Mesenchymal stem cell (in vitro differentiated cells and primary cell): ENCODE measurements at regions not wholly inside any gene's neighbourhood (a gene's known extent, or its start where the extent isn't known, plus 50 kb on each side); places are given as distances from the start of the nearest gene placed in this dataset.

Source experiments
- DNase-seq: peaks from one replicate; pipeline ENCODE4 v3.0.0-alpha.2; 2013
- H2AFZ ChIP-seq: one replicate; pipeline ENCODE4 v1.6.1; 2013; ENCODE audit warnings: low read depth, mild to moderate bottlenecking, control low read depth, inconsistent platforms, low read length, moderate library complexity
- H2AK5ac ChIP-seq: 2 replicates; pipeline ENCODE4 v1.6.1; 2013; ENCODE audit warnings: low read length, moderate library complexity, mild to moderate bottlenecking, inconsistent platforms; ENCODE audit not compliant: severe bottlenecking
- H2BK120ac ChIP-seq: one replicate; pipeline ENCODE4 v1.6.1; 2013; ENCODE audit warnings: low read depth, mild to moderate bottlenecking, inconsistent platforms, low read length, moderate library complexity
- H2BK12ac ChIP-seq, 2 experiments: one replicate each; pipeline ENCODE4 v1.6.1; 2013; ENCODE audit warnings: inconsistent platforms in 2 of 2, low read length in 2 of 2, mild to moderate bottlenecking in 2 of 2, moderate library complexity in 2 of 2, control low read depth in 1 of 2
- H2BK15ac ChIP-seq: one replicate; pipeline ENCODE4 v1.6.1; 2013; ENCODE audit warnings: mild to moderate bottlenecking, low read depth, inconsistent platforms; ENCODE audit not compliant: poor library complexity, severe bottlenecking
- H2BK5ac ChIP-seq: 2 replicates; pipeline ENCODE4 v1.6.1; 2013; ENCODE audit warnings: low read depth, mild to moderate bottlenecking, low read length, control low read depth, inconsistent platforms; ENCODE audit not compliant: poor library complexity, severe bottlenecking
- H3K14ac ChIP-seq, 2 experiments: one replicate each; pipeline ENCODE4 v1.6.1; 2013; ENCODE audit warnings: inconsistent platforms in 2 of 2, low read length in 2 of 2, control low read depth in 1 of 2, mild to moderate bottlenecking in 1 of 2, moderate library complexity in 1 of 2
- H3K18ac ChIP-seq, 2 experiments: one replicate each; pipeline ENCODE4 v1.6.1; 2013; ENCODE audit warnings: inconsistent platforms in 2 of 2, low read length in 2 of 2, control low read depth in 1 of 2, low read depth in 1 of 2, mild to moderate bottlenecking in 1 of 2
- H3K23ac ChIP-seq, 2 experiments: one replicate each; pipeline ENCODE4 v1.6.1; 2013; ENCODE audit warnings: inconsistent platforms in 2 of 2, low read length in 2 of 2, mild to moderate bottlenecking in 2 of 2, moderate library complexity in 2 of 2, control low read depth in 1 of 2
- H3K27ac ChIP-seq: 2 replicates; pipeline ENCODE4 v1.5.1; 2013; ENCODE audit warnings: mild to moderate bottlenecking, moderate library complexity, low read length, control low read depth, inconsistent platforms; ENCODE audit not compliant: poor library complexity, severe bottlenecking
- H3K27me3 ChIP-seq, 2 experiments: 2 replicates each; pipeline versions ENCODE4 v1.6.1 to v1.7.0; 2013; ENCODE audit warnings: low read length in 2 of 2, mild to moderate bottlenecking in 2 of 2, moderate library complexity in 2 of 2, control low read depth in 1 of 2, inconsistent platforms in 1 of 2; ENCODE audit not compliant: control insufficient read depth in 1 of 2, insufficient read depth in 1 of 2
- H3K36me3 ChIP-seq, 2 experiments: 2 replicates each; pipeline versions ENCODE4 v1.6.1 to v1.7.0; 2013; ENCODE audit warnings: low read length in 2 of 2, control low read depth in 1 of 2, inconsistent platforms in 1 of 2, low read depth in 1 of 2, mild to moderate bottlenecking in 1 of 2; ENCODE audit not compliant: insufficient read depth in 2 of 2, control insufficient read depth in 1 of 2
- H3K4ac ChIP-seq, 2 experiments: one replicate each; pipeline ENCODE4 v1.6.1; 2013; ENCODE audit warnings: inconsistent platforms in 2 of 2, low read length in 2 of 2, mild to moderate bottlenecking in 2 of 2, moderate library complexity in 2 of 2, control low read depth in 1 of 2, low read depth in 1 of 2
- H3K4me1 ChIP-seq: 2 replicates; pipeline ENCODE4 v1.6.1; 2013; ENCODE audit warnings: low read depth, low read length, control low read depth; ENCODE audit not compliant: control insufficient read depth, insufficient read depth
- H3K4me2 ChIP-seq: 2 replicates; pipeline ENCODE4 v1.6.1; 2013; ENCODE audit warnings: low read length, mild to moderate bottlenecking, inconsistent platforms; ENCODE audit not compliant: poor library complexity, severe bottlenecking
- H3K4me3 ChIP-seq, 2 experiments: 2 replicates each; pipeline versions ENCODE4 v1.5.1 to v1.7.0; 2013; ENCODE audit warnings: low read length in 2 of 2, mild to moderate bottlenecking in 2 of 2, control low read depth in 1 of 2, low read depth in 1 of 2; ENCODE audit not compliant: insufficient read depth in 1 of 2
- H3K79me1 ChIP-seq: replicated peaks from 2 replicates; pipeline ENCODE4 v1.6.1; 2013; ENCODE audit warnings: mild to moderate bottlenecking, control low read depth, low read length, inconsistent platforms; ENCODE audit not compliant: poor library complexity, severe bottlenecking
- H3K9ac ChIP-seq: 2 replicates; pipeline ENCODE4 v1.7.0; 2013; ENCODE audit warnings: mild to moderate bottlenecking, low read length, moderate library complexity
- H3K9me3 ChIP-seq: 2 replicates; pipeline ENCODE4 v1.7.0; 2013; ENCODE audit warnings: mild to moderate bottlenecking, low read length; ENCODE audit not compliant: control insufficient read depth
- H4K8ac ChIP-seq: one replicate; pipeline ENCODE4 v1.6.1; 2013; ENCODE audit warnings: inconsistent platforms, mild to moderate bottlenecking, low read length, moderate library complexity
- H4K91ac ChIP-seq: one replicate; pipeline ENCODE4 v1.6.1; 2013; ENCODE audit warnings: mild to moderate bottlenecking, low read length, inconsistent platforms
- WGBS: methylation state at CpG from one replicate; pipeline ENCODE4 v1.1.7; 2013; ENCODE audit warnings: mixed read lengths; 5-methylcytosine and 5-hydroxymethylcytosine counted together

DNA sequence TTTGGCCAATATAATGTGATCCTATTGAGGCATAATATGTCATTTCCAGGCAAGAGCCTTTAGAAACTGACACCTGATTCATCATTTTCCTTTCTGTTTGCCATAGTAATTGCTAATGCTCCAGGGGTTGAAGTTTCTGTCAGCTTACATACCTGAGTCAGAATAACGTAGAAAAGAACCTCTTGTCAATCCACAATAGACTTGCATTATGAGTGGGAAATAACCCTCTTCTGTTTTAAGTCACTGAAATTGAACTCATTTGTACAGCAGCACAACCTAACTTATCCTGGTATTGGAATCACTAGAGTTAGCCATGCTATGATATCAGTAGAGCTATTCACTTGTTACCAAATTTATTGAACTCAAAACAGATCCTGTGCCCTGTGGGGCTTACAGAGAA lies 101.7 kb upstream of the TP63 start:
- H2BK15ac ChIP-seq = no peak overlapping the region
- H3K4me3 ChIP-seq = no peak overlapping the region
- no peak overlapping the region for H2BK120ac ChIP-seq
- H2BK5ac ChIP-seq = no peak overlapping the region
- H3K4me2 ChIP-seq = no peak overlapping the region
- 100% methylated on average over 1 of the region's 1 CpG for WGBS
- H3K36me3 ChIP-seq = no peaks in the 10 kb centered on the region
- no peak overlapping the region for H3K18ac ChIP-seq
- no peak for DNase-seq
- H3K9me3 ChIP-seq = peaks cover 13% of the 10 kb centered on the region
- H4K91ac ChIP-seq = no peak overlapping the region
- H2AFZ ChIP-seq = no peak overlapping the region
- no peaks in the 10 kb centered on the region for H3K4me1 ChIP-seq
- no peaks in the 10 kb centered on the region for H3K79me1 ChIP-seq
- no peak overlapping the region for H2BK12ac ChIP-seq
- H3K14ac ChIP-seq = no peak overlapping the region
- H2AK5ac ChIP-seq = no peak overlapping the region
- no peaks in the 10 kb centered on the region for H3K27me3 ChIP-seq
- H3K27ac ChIP-seq = no peak overlapping the region
- H3K9ac ChIP-seq = no peak overlapping the region
- H3K23ac ChIP-seq = no peak overlapping the region
- no peak overlapping the region for H4K8ac ChIP-seq
- H3K4ac ChIP-seq = no peak overlapping the region

GRCh38 chr3:189529889-189530471 lies 101.2 kb upstream of the TP63 start:
- DNase-seq = no peak
- no peaks in the 10 kb centered on the region for H3K27me3 ChIP-seq
- no peaks in the 10 kb centered on the region for H3K4me1 ChIP-seq
- H3K4me2 ChIP-seq = no peak overlapping the region
- no peak overlapping the region for H3K18ac ChIP-seq
- H2BK120ac ChIP-seq = no peak overlapping the region
- no peak overlapping the region for H3K27ac ChIP-seq
- H3K23ac ChIP-seq = no peak overlapping the region
- H3K4ac ChIP-seq = no peak overlapping the region
- no peak overlapping the region for H2BK5ac ChIP-seq
- no peak overlapping the region for H2AFZ ChIP-seq
- no peak overlapping the region for H4K91ac ChIP-seq
- H3K9me3 ChIP-seq = peaks cover 13% of the 10 kb centered on the region
- no peak overlapping the region for H2BK12ac ChIP-seq
- no peak overlapping the region for H3K4me3 ChIP-seq
- H3K36me3 ChIP-seq = no peaks in the 10 kb centered on the region
- H3K14ac ChIP-seq = no peak overlapping the region
- H2BK15ac ChIP-seq = no peak overlapping the region
- no peak overlapping the region for H2AK5ac ChIP-seq
- no peaks in the 10 kb centered on the region for H3K79me1 ChIP-seq
- H3K9ac ChIP-seq = no peak overlapping the region
- 76% methylated on average over 4 of the region's 5 CpGs for WGBS
- H4K8ac ChIP-seq = no peak overlapping the region

DNA sequence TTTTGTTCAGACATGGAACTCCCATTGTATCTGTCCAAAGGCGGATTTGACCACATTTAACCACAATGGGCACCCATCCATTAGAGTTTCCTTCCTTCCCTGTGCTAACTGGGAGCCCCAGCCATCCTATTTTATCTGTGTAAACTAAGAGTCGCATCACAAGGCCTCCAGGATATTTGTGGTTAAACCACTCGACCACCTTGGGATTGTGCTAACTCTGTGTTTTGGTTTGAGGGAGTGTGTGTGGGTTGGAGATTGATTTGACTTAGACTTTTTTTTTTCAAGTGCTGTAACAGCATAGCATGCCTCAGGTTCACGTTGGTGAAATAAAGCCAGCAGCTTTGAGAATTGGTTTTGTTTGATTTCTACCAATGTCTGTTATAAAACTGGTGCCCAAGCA lies 100.4 kb upstream of the TP63 start:
- Histone ChIP-seq H3K4ac (no peak overlapping the region), H3K79me1 (no peaks in the 10 kb centered on the region), H3K4me2 (no peak overlapping the region), H2AFZ (no peak overlapping the region), H2BK120ac (no peak overlapping the region), H2BK15ac (no peak overlapping the region), H2AK5ac (no peak overlapping the region), H2BK5ac (no peak overlapping the region), H4K91ac (no peak overlapping the region), H3K9me3 (peaks cover 8% of the 10 kb centered on the region), H3K9ac (no peak overlapping the region), H3K27ac (no peak overlapping the region), H3K4me3 (no peak overlapping the region), H3K36me3 (no peaks in the 10 kb centered on the region), H3K23ac (no peak overlapping the region), H3K27me3 (no peaks in the 10 kb centered on the region), H4K8ac (no peak overlapping the region), H3K18ac (no peak overlapping the region), H2BK12ac (no peak overlapping the region), H3K4me1 (no peaks in the 10 kb centered on the region), H3K14ac (no peak overlapping the region)
- WGBS = 36% methylated on average over 4 of the region's 4 CpGs
- no peak for DNase-seq

DNA sequence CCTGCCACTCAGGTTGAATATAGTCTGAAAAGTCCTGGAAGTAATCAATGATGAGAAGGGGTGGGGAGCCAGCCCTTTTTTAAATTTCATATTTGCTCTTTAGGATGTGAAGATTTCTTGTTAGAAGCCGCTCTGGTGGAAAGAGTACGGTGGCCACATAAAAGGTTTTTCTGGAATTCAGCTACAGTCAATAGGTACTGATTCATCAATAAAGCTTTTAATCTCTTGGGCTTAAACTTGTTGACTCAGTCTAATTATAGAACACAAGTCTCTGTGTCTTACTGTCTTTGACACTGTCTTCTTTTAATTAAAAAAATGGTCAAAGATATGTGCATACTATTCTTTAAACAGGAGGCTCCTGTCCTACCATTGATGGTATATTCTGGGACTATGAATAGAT lies 99.9 kb upstream of the TP63 start:
- Histone ChIP-seq H2BK15ac (no peak overlapping the region), H3K4me3 (no peak overlapping the region), H3K23ac (no peak overlapping the region), H3K27ac (no peak overlapping the region), H2BK5ac (no peak overlapping the region), H4K91ac (no peak overlapping the region), H2AFZ (no peak overlapping the region), H3K4me1 (no peaks in the 10 kb centered on the region), H2BK12ac (no peak overlapping the region), H3K14ac (no peak overlapping the region), H4K8ac (no peak overlapping the region), H3K4ac (no peak overlapping the region), H3K27me3 (no peaks in the 10 kb centered on the region), H3K36me3 (no peaks in the 10 kb centered on the region), H3K9me3 (peaks cover 4% of the 10 kb centered on the region), H3K9ac (no peak overlapping the region), H2AK5ac (no peak overlapping the region), H3K18ac (no peak overlapping the region), H3K4me2 (no peak overlapping the region), H3K79me1 (no peaks in the 10 kb centered on the region), H2BK120ac (no peak overlapping the region)
- DNase-seq = no peak
- no CpG with 5 or more reads among the region's 2 CpGs for WGBS
